SK-N-SH treated with all-trans-retinoic acid at 6 μM for 48 hours (cell line): ENCODE measurements at regions not wholly inside any gene's neighbourhood (a gene's known extent, or its start where the extent isn't known, plus 50 kb on each side); places are given as distances from the start of the nearest gene placed in this dataset.

Experiments used
- ATAC-seq: fragments of 200-7000 bp; cut with Tn5 transposase; 3 replicates; pipeline ENCODE4 v1.9.1; 2020; ENCODE audit warnings: mild to moderate bottlenecking, moderate library complexity
- ARNTL ChIP-seq: fragments of 450-650 bp; formaldehyde crosslinking; IDR thresholded peaks from 2 replicates; pipeline ENCODE4 v1.5.0; 2020; ENCODE audit warnings: low read depth, mild to moderate bottlenecking, moderate library complexity, borderline replicate concordance
- BACH2 ChIP-seq: fragments of 250-450 bp; sonication (Bioruptor Pico); IDR thresholded peaks from 2 replicates; pipeline ENCODE4 v1.9.0; 2021; ENCODE audit warnings: mild to moderate bottlenecking, borderline replicate concordance
- CSDC2 ChIP-seq: fragments of 250-450 bp; sonication (Bioruptor Pico); IDR thresholded peaks from 2 replicates; pipeline ENCODE4 v1.5.0; 2020; ENCODE audit warnings: mild to moderate bottlenecking, moderate library complexity
- ESRRG ChIP-seq: fragments of 250-450 bp; sonication (Bioruptor Pico); IDR thresholded peaks from 2 replicates; pipeline ENCODE4 v1.6.1; 2021; ENCODE audit warnings: mild to moderate bottlenecking
- GLIS3 ChIP-seq: fragments of 250-450 bp; sonication (Bioruptor Pico); IDR thresholded peaks from 2 replicates; pipeline ENCODE4 v1.5.0; 2020; ENCODE audit warnings: mild to moderate bottlenecking, moderate library complexity
- ISL1 ChIP-seq: fragments of 250-450 bp; sonication (Bioruptor Pico); IDR thresholded peaks from 2 replicates; pipeline ENCODE4 v2.1.2; 2022; ENCODE audit warnings: mild to moderate bottlenecking, moderate library complexity
- OSR1 ChIP-seq: fragments of 250-450 bp; sonication (Bioruptor Pico); IDR thresholded peaks from 2 replicates; pipeline ENCODE4 v1.8.0; 2022; ENCODE audit warnings: moderate library complexity, mild to moderate bottlenecking, inconsistent platforms
- PATZ1 ChIP-seq: fragments of 250-450 bp; sonication (Bioruptor Pico); IDR thresholded peaks from 2 replicates; pipeline ENCODE4 v1.8.0; 2020; ENCODE audit warnings: mild to moderate bottlenecking, moderate library complexity, borderline replicate concordance
- POU6F1 ChIP-seq: fragments of 250-450 bp; sonication (Bioruptor Pico); IDR thresholded peaks from 2 replicates; pipeline ENCODE4 v1.8.0; 2021; ENCODE audit warnings: low read depth, mild to moderate bottlenecking, moderate library complexity, borderline replicate concordance
- PPARA ChIP-seq: fragments of 250-450 bp; sonication (Bioruptor Pico); IDR thresholded peaks from 2 replicates; pipeline ENCODE4 v1.5.0; 2020; ENCODE audit warnings: mild to moderate bottlenecking, borderline replicate concordance
- SNAI2 ChIP-seq: fragments of 250-450 bp; sonication (Bioruptor Pico); IDR thresholded peaks from 2 replicates; pipeline ENCODE4 v1.5.0; 2020; ENCODE audit warnings: mild to moderate bottlenecking, moderate library complexity
- TCF4 ChIP-seq: fragments of 250-450 bp; sonication (Bioruptor Pico); IDR thresholded peaks from 2 replicates; pipeline ENCODE4 v1.8.0; 2021; ENCODE audit warnings: mild to moderate bottlenecking, moderate library complexity, borderline replicate concordance
- TOX ChIP-seq: fragments of 250-450 bp; sonication (Bioruptor Pico); IDR thresholded peaks from 2 replicates; pipeline ENCODE4 v1.8.0; 2021; ENCODE audit warnings: mild to moderate bottlenecking, moderate library complexity, borderline replicate concordance
- TSHZ2 ChIP-seq: fragments of 250-450 bp; sonication (Bioruptor Pico); IDR thresholded peaks from 2 replicates; pipeline ENCODE4 v1.5.0; 2020; ENCODE audit warnings: mild to moderate bottlenecking, moderate library complexity
- ZC3H10 ChIP-seq: fragments of 250-450 bp; sonication (Bioruptor Pico); IDR thresholded peaks from 2 replicates; pipeline ENCODE4 v1.5.1; 2021; ENCODE audit warnings: mild to moderate bottlenecking, moderate library complexity
- ZFP3 ChIP-seq: fragments of 250-450 bp; sonication (Bioruptor Pico); IDR thresholded peaks from 2 replicates; pipeline ENCODE4 v1.5.0; 2020; ENCODE audit warnings: mild to moderate bottlenecking, moderate library complexity
- ZFP30 ChIP-seq: fragments of 450-650 bp; formaldehyde crosslinking; IDR thresholded peaks from 2 replicates; pipeline ENCODE4 v1.5.0; 2022; ENCODE audit warnings: mild to moderate bottlenecking, moderate library complexity
- ZNF565 ChIP-seq: fragments of 450-650 bp; formaldehyde crosslinking; conservative IDR thresholded peaks from 2 replicates; pipeline ENCODE4 v1.5.0; 2020; ENCODE audit warnings: low read depth, mild to moderate bottlenecking, moderate library complexity
- ZNF70 ChIP-seq: fragments of 450-650 bp; formaldehyde crosslinking; IDR thresholded peaks from 2 replicates; pipeline ENCODE4 v1.5.0; 2020; ENCODE audit warnings: mild to moderate bottlenecking, moderate library complexity
- ZNF8 ChIP-seq: fragments of 450-650 bp; formaldehyde crosslinking; IDR thresholded peaks from 2 replicates; pipeline ENCODE4 v1.5.0; 2020; ENCODE audit warnings: mild to moderate bottlenecking, moderate library complexity

- TF ChIP-seq PATZ1 (CRISPR knock-in tag) (no peak), ZC3H10 (no peak), OSR1 (CRISPR knock-in tag) (no peak), ISL1 (CRISPR knock-in tag) (no peak), ARNTL (CRISPR knock-in tag) (no peak)
- TF ChIP-seq, all 23 proteins: peak for 0
These were observed 79.9 kb downstream of the GTPBP8 start (continued) for GRCh38 chr3:113070681-113071113.

GRCh38 chr3:113075588-113075987, 84.8 kb downstream of the GTPBP8 start:
- no peak for TF ChIP-seq ZNF565 (CRISPR knock-in tag)
- TF ChIP-seq ARNTL (CRISPR knock-in tag), result no peak
- no peak for TF ChIP-seq ZNF8 (CRISPR knock-in tag)
- no peak for TF ChIP-seq ESRRG (CRISPR knock-in tag)
- TF ChIP-seq PPARA, result no peak
- TF ChIP-seq ISL1 (CRISPR knock-in tag), result no peak
- no peak for TF ChIP-seq ZFP3
- TF ChIP-seq TSHZ2 (CRISPR knock-in tag), result no peak
- ATAC-seq, result no peak

- TF ChIP-seq POU6F1 (CRISPR knock-in tag) (no peak), CSDC2 (CRISPR knock-in tag) (no peak), ZFP3 (no peak), SNAI2 (CRISPR knock-in tag) (no peak), ZFP30 (CRISPR knock-in tag) (no peak), ARNTL (CRISPR knock-in tag) (no peak), ISL1 (CRISPR knock-in tag) (no peak), TSHZ2 (CRISPR knock-in tag) (no peak), GLIS3 (CRISPR knock-in tag) (no peak), PPARA (no peak), ZC3H10 (no peak), TOX (CRISPR knock-in tag) (no peak), ESRRG (CRISPR knock-in tag) (no peak), ZNF70 (CRISPR knock-in tag) (no peak), TCF4 (no peak), ZNF8 (CRISPR knock-in tag) (no peak), PATZ1 (CRISPR knock-in tag) (no peak), BACH2 (CRISPR knock-in tag) (no peak)
- ATAC-seq, result no peak
These were observed 88.6 kb downstream of the GTPBP8 start for GRCh38 chr3:113079218-113079961.
